ENCODE measurements at regions not wholly inside any gene's neighbourhood (a gene's known extent, or its start where the extent isn't known, plus 50 kb on each side); places are given as distances from the start of the nearest gene placed in this dataset.
"Not testable (repeated sequence)": the region's sequence is repeated elsewhere in the genome, so short reads cannot be mapped to it uniquely, and the experiment has no call there.

DNA sequence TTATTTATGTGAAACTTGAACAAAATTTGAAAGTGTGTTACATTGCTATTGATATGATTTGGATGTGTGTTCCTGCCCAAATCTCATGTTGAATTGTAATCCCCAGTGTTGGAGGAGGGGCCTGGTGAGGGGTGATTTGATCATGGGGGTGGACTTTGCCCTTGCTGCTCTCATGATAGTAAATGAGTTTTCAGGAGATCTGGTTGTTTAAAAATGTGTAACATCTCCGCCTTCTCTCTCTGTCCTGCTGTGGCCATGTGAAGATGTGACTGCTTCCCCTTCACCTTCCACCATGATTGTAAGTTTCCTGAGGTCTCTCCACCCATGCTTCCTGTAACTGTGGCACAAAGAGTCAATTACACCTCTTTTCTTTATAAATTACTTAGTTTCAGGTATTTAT is 1731.0 kb downstream of the SLITRK5 start:
- no peak for DNase-seq

DNA sequence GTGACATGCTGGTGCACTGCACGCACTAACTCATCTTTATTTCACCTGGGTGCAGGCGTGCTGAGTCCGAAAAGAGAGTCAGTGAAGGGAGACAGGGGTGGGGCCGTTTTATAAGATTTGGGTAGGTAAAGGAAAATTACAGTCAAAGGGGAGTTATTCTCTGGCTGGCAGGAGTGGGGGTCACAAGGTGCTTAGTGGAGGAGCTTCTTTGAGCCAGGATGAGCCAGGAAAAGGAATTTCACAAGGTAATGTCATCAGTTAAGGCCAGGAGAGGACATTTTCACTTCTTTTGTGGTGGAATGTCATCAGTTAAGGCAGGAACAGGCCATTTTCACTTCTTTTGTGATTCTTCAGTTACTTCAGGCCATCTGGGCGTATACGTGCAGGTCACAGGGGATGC is 1734.9 kb downstream of the SLITRK5 start:
- DNase-seq: not testable (repeated sequence)

DNA sequence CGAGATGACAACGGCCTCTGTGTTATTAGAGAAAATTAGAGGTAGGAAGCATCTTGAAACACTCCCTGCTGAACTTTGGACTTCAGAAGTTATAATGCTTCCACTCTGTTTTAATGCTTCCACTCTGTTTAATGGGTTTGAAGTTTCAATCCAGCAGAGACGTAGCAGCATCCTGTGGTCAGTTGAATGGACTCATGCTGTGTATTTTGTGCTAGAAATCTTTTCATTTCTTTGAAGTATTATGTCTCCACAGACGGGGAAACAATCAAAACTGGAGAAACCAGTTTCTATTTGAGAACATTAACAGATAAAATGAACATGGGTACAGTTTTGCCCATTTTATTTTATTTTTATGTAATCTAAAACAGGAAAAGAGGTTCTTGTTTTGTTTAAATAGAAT is 1736.2 kb downstream of the SLITRK5 start:
- no peak for DNase-seq

DNA sequence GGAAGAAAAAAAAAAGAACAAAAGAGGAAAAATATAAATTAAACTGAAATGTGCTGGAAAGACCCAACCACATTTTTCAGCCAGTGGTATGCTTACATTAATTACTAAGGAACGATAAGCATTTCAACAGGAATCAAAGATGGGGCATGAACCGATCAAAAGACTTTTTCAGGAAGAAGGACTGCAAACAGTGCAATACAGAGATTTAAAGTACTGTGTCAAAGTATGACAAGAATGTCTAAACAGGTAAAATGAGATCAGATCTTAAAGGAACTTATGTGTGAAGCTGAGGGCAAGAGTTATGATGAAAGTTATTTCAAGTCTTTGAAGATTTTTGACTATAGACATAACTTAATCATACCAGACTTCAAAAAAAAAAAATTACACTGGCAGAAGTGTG is 1761.8 kb downstream of the SLITRK5 start:
- no peak for DNase-seq

GRCh38 chr13:89434624-89435023 is 1763.5 kb downstream of the SLITRK5 start:
- not testable (repeated sequence) for DNase-seq

GRCh38 chr13:89454681-89455080 is 1783.5 kb downstream of the SLITRK5 start:
- no peak for DNase-seq

DNA sequence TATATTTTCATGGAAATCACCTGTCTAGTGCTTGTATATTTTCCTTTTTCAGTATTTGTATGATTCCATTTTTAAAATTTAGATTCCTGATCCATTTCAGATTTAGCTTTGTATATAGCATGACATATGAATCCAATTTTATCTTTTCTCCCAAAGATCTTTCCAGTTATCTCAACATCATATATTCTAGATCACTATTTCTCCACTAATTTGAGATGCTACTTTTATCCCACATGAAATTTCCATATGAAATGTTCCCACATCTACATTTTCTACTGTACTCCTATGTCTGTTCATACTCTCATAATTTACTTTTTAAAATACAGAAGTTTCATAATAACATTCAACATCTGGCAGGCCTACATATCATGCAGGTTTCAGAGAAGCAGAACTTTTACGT is 1784.1 kb downstream of the SLITRK5 start:
- DNase-seq: no peak

DNA sequence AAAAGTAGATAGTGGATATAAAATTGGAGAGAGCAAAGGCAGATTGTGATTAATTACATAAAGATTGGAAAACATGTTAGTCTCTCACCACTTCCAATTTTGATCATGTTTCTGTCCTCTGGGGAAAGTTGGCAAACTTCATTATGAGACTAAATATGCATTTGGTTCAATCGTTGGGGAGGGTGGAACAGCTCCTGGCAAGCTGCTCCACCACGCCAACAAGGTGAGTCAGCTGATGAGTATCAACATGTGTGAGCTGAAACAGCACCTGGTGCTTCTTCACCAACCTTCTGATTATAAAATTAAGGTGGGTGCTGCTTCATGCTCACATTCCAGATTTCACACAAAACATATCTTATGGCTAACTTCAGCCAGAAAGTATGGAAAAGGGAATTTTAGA is 1784.6 kb downstream of the SLITRK5 start:
- DNase-seq: no peak

DNA sequence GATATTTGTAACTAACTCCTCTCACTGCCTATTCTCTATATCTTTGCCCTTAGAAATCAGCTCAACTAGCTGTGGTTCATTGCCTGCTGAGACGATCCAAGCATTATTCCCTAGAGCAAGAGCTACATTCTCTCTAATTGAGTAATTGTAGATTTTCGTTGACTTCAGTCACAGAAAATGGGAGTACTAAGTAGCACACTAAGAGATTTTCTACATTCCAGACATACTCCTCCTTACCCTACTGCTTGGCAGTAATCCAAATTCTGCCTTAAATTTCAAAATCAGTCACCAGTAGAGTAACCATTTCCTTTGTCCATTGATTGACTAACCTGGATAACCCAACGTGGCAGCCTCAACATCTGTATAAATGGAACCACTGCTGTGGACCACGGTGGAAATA is 1786.8 kb downstream of the SLITRK5 start:
- no peak for DNase-seq

GRCh38 chr13:89458456-89458855 is 1787.3 kb downstream of the SLITRK5 start:
- DNase-seq: no peak

DNA sequence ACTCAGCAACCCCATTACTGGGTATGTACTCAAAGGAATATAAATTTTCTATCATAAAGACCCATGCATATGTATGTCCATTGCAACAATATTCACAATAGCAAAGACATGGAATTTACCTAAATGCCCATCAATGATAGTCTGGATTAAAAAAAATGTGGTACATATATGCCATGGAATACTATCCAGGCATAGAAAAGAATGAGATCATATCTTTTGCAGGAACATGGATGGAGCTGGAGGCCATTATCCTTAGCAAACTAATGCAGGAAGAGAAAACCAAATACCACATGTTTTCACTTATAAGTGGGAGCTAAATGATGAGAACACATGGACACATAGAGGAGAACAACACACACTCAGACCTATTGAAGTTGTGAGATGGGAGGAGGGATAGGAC is 1789.7 kb downstream of the SLITRK5 start:
- DNase-seq: not testable (repeated sequence)

DNA sequence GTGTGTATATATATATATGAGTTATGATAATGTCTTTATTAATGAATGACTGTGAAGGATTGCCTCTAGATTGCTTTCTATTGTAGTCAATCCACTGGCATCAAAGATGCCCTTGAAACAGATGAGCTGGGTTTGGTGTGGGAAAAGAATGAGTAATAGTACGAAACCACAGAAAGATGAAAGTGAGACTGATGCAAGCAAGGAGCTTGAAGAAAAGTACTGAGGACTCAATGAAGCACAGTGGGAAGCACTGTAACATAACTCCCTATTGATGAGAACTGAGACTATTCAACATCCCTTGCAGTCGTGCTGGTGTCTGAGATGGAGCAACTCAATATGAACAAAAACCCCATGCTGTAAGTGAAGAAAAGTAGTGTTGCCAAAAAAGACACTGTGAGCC is 1794.2 kb downstream of the SLITRK5 start:
- DNase-seq: no peak

GRCh38 chr13:89468081-89468480 is 1796.9 kb downstream of the SLITRK5 start:
- DNase-seq: no peak

- DNase-seq: no peak
Measured at GRCh38 chr13:89470901-89471300, 1799.7 kb downstream of the SLITRK5 start.

- DNase-seq: no peak
Measured at GRCh38 chr13:89474432-89474831, 1803.3 kb downstream of the SLITRK5 start.

DNA sequence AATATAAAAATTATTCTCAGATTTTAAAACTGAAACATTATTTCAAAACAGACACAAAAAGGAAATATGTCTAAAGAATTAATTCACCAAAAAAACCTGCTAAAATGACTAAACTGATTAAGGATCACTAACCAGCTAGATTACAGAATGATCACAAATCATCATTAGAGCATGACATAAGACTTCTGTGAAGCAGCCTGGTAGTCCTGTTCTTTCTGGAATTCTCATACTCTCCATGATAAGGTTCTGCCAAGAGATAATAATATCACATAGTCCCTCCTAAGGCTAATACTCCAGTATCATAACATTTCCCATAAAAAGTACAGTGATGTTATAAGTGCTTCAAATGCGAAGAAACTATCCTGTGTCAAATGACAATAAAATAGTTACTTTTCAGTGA is 1814.9 kb downstream of the SLITRK5 start:
- no peak for DNase-seq

GRCh38 chr13:89486709-89487108 is 1815.5 kb downstream of the SLITRK5 start:
- no peak for DNase-seq

- DNase-seq: no peak
Measured at GRCh38 chr13:89490661-89491060, 1819.5 kb downstream of the SLITRK5 start.

DNA sequence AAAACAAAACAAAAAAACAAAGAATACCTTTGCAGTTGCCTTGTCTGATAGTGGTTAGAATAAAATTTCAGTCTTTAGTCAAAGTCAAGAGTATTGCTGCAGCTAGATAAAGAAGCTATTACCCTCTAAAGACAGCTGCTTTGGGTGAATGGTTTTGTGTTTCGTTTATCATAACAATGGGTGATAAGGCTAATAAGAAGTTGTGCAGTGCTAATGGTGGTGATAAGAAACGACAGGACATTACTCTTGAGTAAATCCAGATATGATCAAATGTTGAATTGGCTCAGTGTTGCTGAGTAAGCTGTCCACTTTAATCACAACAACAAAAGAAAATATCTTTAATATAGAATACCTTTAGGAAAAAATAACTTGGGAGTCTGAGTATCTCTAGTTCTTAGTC is 1825.3 kb downstream of the SLITRK5 start:
- DNase-seq: no peak

GRCh38 chr13:89497658-89498057 is 1826.5 kb downstream of the SLITRK5 start:
- no peak for DNase-seq

DNA sequence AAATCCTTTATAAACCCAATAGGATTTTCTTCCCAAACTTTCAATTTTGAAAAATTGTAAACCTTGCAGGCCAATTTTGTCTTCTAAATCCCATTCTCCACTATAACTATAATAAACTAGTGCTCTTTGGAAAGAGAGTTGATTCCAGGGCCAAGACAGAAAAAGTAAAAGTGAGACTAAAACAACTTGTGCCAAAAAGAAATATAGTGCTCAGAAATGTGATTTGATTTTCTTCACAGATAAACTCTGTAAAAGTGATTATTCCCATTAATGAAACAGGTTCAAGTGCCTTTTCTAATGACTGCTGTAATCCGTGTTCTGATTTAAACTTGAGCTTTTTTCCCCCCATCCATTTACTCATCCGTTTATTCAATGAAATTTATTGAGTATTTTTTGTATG is 1831.1 kb downstream of the SLITRK5 start:
- DNase-seq: no peak

GRCh38 chr13:89514534-89515312 is 1832.8 kb upstream of the MIR17HG start:
- no peak for DNase-seq

- DNase-seq: no peak
Measured at GRCh38 chr13:89515948-89516347, 1831.5 kb upstream of the MIR17HG start.

GRCh38 chr13:89518289-89519077 is 1829.0 kb upstream of the MIR17HG start:
- no peak for DNase-seq

All from cerebellar nuclear complex (tissue), 1 donor.